ENCODE measurements at regions not wholly inside any gene's neighbourhood (a gene's known extent, or its start where the extent isn't known, plus 50 kb on each side); places are given as distances from the start of the nearest gene placed in this dataset.

DNA sequence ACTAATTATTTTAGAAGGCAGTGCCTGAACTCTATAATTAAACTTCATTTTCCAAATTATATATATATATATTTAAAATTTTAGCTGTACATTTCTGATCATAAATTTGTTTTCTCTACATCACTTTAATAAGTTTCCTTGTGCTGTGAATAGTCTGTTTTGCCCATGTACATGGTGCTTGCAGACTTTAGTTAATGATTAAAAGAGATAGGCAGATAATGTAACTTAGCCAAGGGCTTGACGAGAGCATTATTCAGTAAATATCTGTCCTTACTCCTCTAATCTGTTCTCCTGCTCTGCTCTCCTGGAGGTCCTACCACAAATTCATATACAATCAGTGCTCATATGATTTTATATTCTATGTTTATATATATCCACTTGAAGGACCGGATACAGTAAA, 595.2 kb upstream of the KIF2B start:
- BruUV-seq (replicated peaks), result no TSS peak
- H3K4me1 Mint-ChIP-seq (ENCODE audit: insufficient read depth, unreplicated experiment), result peaks cover 6% of the 10 kb centered on the region
- peaks cover 6% of the 10 kb centered on the region for H3K9me3 Mint-ChIP-seq (ENCODE audit: unreplicated experiment)
- H3K36me3 Mint-ChIP-seq (ENCODE audit: insufficient read depth, unreplicated experiment), result no peaks in the 10 kb centered on the region
- intact Hi-C loops (cut with micrococcal nuclease), result no loop called here
- CTCF ChIA-PET, result no interaction called here
- DNase-seq (ENCODE audit: unreplicated experiment), result no peak
- TF ChIP-seq, protein P1, sequence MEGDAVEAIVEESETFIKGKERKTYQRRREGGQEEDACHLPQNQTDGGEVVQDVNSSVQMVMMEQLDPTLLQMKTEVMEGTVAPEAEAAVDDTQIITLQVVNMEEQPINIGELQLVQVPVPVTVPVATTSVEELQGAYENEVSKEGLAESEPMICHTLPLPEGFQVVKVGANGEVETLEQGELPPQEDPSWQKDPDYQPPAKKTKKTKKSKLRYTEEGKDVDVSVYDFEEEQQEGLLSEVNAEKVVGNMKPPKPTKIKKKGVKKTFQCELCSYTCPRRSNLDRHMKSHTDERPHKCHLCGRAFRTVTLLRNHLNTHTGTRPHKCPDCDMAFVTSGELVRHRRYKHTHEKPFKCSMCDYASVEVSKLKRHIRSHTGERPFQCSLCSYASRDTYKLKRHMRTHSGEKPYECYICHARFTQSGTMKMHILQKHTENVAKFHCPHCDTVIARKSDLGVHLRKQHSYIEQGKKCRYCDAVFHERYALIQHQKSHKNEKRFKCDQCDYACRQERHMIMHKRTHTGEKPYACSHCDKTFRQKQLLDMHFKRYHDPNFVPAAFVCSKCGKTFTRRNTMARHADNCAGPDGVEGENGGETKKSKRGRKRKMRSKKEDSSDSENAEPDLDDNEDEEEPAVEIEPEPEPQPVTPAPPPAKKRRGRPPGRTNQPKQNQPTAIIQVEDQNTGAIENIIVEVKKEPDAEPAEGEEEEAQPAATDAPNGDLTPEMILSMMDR (IDR thresholded peaks at IDR 0.05; ENCODE audit: unreplicated experiment), result no peak
- H3K4me3 Mint-ChIP-seq (ENCODE audit: unreplicated experiment), result no peak overlapping the region
- no peak overlapping the region for H3K27ac Mint-ChIP-seq (ENCODE audit: low read depth, unreplicated experiment)
- H3K27me3 Mint-ChIP-seq (ENCODE audit: insufficient read depth, unreplicated experiment), result peaks cover 13% of the 10 kb centered on the region
- POLR2A ChIA-PET, result no interaction called here

- no peak overlapping the region for H3K4me3 Mint-ChIP-seq (ENCODE audit: unreplicated experiment)
- H3K4me1 Mint-ChIP-seq (ENCODE audit: insufficient read depth, unreplicated experiment), result peaks cover 6% of the 10 kb centered on the region
- H3K9me3 Mint-ChIP-seq (ENCODE audit: unreplicated experiment), result peaks cover 6% of the 10 kb centered on the region
- ChIA-PET POLR2A (no interaction called here), CTCF (no interaction called here)
- DNase-seq (ENCODE audit: unreplicated experiment), result no peak
- peaks cover 13% of the 10 kb centered on the region for H3K27me3 Mint-ChIP-seq (ENCODE audit: insufficient read depth, unreplicated experiment)
- no peak overlapping the region for H3K27ac Mint-ChIP-seq (ENCODE audit: low read depth, unreplicated experiment)
- BruUV-seq (replicated peaks), result no TSS peak
- TF ChIP-seq, protein P1 (IDR thresholded peaks at IDR 0.05; ENCODE audit: unreplicated experiment), result no peak
- H3K36me3 Mint-ChIP-seq (ENCODE audit: insufficient read depth, unreplicated experiment), result no peaks in the 10 kb centered on the region
- intact Hi-C loops (cut with micrococcal nuclease), result no loop called here
Measured at GRCh38 chr17:53227111-53227510, 595.6 kb upstream of the KIF2B start.

- no peaks in the 10 kb centered on the region for H3K4me1 Mint-ChIP-seq (ENCODE audit: insufficient read depth, unreplicated experiment)
- intact Hi-C loops (cut with micrococcal nuclease), result no loop called here
- no peak overlapping the region for H3K27ac Mint-ChIP-seq (ENCODE audit: low read depth, unreplicated experiment)
- TF ChIP-seq, protein P1 (IDR thresholded peaks at IDR 0.05; ENCODE audit: unreplicated experiment), result no peak
- H3K36me3 Mint-ChIP-seq (ENCODE audit: insufficient read depth, unreplicated experiment), result no peaks in the 10 kb centered on the region
- DNase-seq (ENCODE audit: unreplicated experiment), result no peak
- no peaks in the 10 kb centered on the region for H3K27me3 Mint-ChIP-seq (ENCODE audit: insufficient read depth, unreplicated experiment)
- no peak overlapping the region for H3K4me3 Mint-ChIP-seq (ENCODE audit: unreplicated experiment)
- ChIA-PET CTCF (no interaction called here), POLR2A (no interaction called here)
- no TSS peak for BruUV-seq (replicated peaks)
- H3K9me3 Mint-ChIP-seq (ENCODE audit: unreplicated experiment), result peaks cover 7% of the 10 kb centered on the region
Measured at GRCh38 chr17:53219821-53220220, 602.9 kb upstream of the KIF2B start.

GRCh38 chr17:53218723-53219122, 604.0 kb upstream of the KIF2B start:
- H3K27ac Mint-ChIP-seq (ENCODE audit: low read depth, unreplicated experiment), result no peak overlapping the region
- ChIA-PET CTCF (no interaction called here), POLR2A (no interaction called here)
- H3K9me3 Mint-ChIP-seq (ENCODE audit: unreplicated experiment), result peaks cover 7% of the 10 kb centered on the region
- DNase-seq (ENCODE audit: unreplicated experiment), result no peak
- no peaks in the 10 kb centered on the region for H3K36me3 Mint-ChIP-seq (ENCODE audit: insufficient read depth, unreplicated experiment)
- H3K4me1 Mint-ChIP-seq (ENCODE audit: insufficient read depth, unreplicated experiment), result no peaks in the 10 kb centered on the region
- no TSS peak for BruUV-seq (replicated peaks)
- no peak overlapping the region for H3K4me3 Mint-ChIP-seq (ENCODE audit: unreplicated experiment)
- no peaks in the 10 kb centered on the region for H3K27me3 Mint-ChIP-seq (ENCODE audit: insufficient read depth, unreplicated experiment)
- intact Hi-C loops (cut with micrococcal nuclease), result no loop called here
- TF ChIP-seq, protein P1 (IDR thresholded peaks at IDR 0.05; ENCODE audit: unreplicated experiment), result no peak
